CD4-positive, alpha-beta T cell treated with Interferon gamma for 1 hour (primary cell): ENCODE measurements at regions not wholly inside any gene's neighbourhood (a gene's known extent, or its start where the extent isn't known, plus 50 kb on each side); places are given as distances from the start of the nearest gene placed in this dataset.

Experiments used
- DNase-seq: peaks from one replicate; pipeline ENCODE4 v3.0.0-alpha.2; 2020

- no peak for DNase-seq
Observed at GRCh38 chr20:60599381-60599780, 641.2 kb downstream of the CDH26 start.

GRCh38 chr20:60600036-60600435, 641.8 kb downstream of the CDH26 start:
- no peak for DNase-seq

- no peak for DNase-seq
Observed at GRCh38 chr20:60624066-60624465, 628.0 kb upstream of the CDH4 start.

GRCh38 chr20:60627751-60628565, 624.1 kb upstream of the CDH4 start:
- DNase-seq: no peak

- DNase-seq: no peak
Observed at GRCh38 chr20:60628749-60629148, 623.3 kb upstream of the CDH4 start.

- DNase-seq: no peak
Observed at GRCh38 chr20:60629206-60629605, 622.9 kb upstream of the CDH4 start.

GRCh38 chr20:60630609-60631008, 621.5 kb upstream of the CDH4 start:
- DNase-seq: no peak

- DNase-seq: no peak
Observed at GRCh38 chr20:60631585-60632287, 620.3 kb upstream of the CDH4 start.

- DNase-seq: no peak
Observed at GRCh38 chr20:60632391-60633262, 619.4 kb upstream of the CDH4 start.

- DNase-seq: no peak
Observed at GRCh38 chr20:60634491-60635172, 617.4 kb upstream of the CDH4 start.

GRCh38 chr20:60636417-60636816, 615.6 kb upstream of the CDH4 start:
- DNase-seq: no peak

GRCh38 chr20:60637801-60638200, 614.3 kb upstream of the CDH4 start:
- no peak for DNase-seq

GRCh38 chr20:60638430-60639098, 613.5 kb upstream of the CDH4 start:
- no peak for DNase-seq

GRCh38 chr20:60641879-60642447, 610.1 kb upstream of the CDH4 start:
- no peak for DNase-seq

GRCh38 chr20:60642541-60642940, 609.5 kb upstream of the CDH4 start:
- no peak for DNase-seq

GRCh38 chr20:60648556-60648955, 603.5 kb upstream of the CDH4 start:
- DNase-seq: no peak

- DNase-seq: no peak
Observed at GRCh38 chr20:60649541-60649940, 602.5 kb upstream of the CDH4 start.

- DNase-seq: no peak
Observed at GRCh38 chr20:60650087-60650486, 602.0 kb upstream of the CDH4 start.

GRCh38 chr20:60652046-60652445, 600.0 kb upstream of the CDH4 start:
- DNase-seq: no peak

- DNase-seq: no peak
Observed at GRCh38 chr20:60652615-60653014, 599.4 kb upstream of the CDH4 start.

GRCh38 chr20:60653111-60653845, 598.8 kb upstream of the CDH4 start:
- DNase-seq: no peak
